RCC 7860 (cell line): ENCODE measurements at regions not wholly inside any gene's neighbourhood (a gene's known extent, or its start where the extent isn't known, plus 50 kb on each side); places are given as distances from the start of the nearest gene placed in this dataset.

ENCODE experiments used
- DNase-seq: peaks from one replicate; pipeline ENCODE4 v3.0.0-alpha.2; 2015; ENCODE audit warnings: low spot score
- FAIRE-seq: peaks from 2 replicates; lab custom pipeline; 2012; peaks lifted over from hg19 to GRCh38; lab: Jason Lieb, UNC

DNA sequence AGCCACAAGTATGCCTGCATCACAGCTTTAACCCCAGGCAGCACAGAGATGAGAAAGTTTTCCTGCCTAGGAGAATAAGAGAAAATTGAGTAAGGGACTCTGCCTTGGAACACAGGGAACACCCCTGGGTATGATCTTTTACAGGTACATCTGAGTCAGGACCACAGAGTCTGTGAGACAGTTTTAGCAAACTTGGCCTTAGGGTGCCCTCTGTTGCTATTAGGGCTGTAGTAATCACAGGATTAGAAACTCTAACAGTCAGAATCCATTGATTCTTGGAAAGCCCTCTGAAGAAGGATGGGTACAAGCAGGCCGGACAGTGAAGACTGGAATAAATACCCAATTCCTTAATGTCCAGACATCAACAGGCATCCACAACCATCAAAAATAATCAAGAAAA, 989.5 kb upstream of the CDH9 start:
- FAIRE-seq (no peak), DNase-seq (no peak)

DNA sequence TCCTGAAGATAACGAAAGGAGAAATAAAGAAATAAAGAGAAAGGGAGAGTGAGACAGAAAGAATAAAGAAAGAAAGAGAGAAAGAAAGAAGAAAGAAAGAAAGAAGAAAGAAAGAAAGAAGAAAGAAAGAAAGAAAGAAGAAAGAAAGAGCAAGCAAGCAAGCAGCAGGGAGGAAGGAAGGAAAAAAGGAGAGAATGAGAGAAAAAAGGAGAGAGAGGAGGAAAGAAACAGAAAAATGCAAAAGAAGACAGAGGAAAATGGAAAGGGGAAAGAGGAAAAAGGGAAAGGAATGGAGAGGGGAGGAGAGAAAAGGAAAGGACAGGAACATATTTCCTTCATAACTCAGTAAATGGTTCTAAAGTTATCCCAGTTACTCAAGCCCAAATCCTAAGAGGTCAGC, 978.8 kb upstream of the CDH9 start:
- FAIRE-seq (no peak), DNase-seq (no peak)

DNA sequence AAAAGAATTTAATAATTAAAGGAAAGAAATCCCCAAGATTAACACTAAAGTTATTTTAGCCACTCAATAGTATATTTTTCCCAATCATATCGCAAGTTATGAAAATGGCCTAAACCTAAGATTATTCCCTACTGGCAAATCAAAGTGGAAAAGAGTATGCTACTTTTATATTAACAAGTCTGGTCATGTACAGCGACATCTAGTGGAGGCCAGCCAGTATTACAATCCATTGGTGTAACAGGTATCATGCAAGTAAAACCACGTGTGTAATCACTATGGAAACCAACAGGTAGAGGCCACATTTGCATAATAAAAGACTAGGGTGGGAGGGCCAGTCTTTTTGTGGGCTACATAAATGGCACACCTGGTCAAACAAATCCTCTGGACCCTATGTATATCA, 976.4 kb upstream of the CDH9 start:
- DNase-seq (peak; percentile 29), FAIRE-seq (no peak)

DNA sequence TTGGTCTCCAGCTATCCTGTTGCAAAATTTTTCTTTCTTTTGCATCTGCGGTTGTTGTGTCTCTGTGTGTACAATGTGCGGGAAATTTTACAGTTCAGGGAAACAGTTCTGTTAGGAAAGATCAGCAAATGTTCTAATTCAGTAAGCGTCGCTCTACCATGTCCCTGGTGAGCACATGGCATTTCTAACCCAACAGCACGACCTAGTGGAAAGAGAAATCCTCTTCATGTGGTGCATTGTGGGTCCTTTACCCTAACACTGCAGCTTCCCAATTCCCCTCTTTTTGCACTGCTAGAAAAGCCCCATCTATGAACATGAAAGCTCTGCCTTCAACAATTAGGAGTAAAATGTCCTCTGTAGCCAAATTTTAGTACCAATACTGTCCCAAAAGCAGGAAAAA, 974.2 kb upstream of the CDH9 start:
- DNase-seq (no peak), FAIRE-seq (no peak)

DNA sequence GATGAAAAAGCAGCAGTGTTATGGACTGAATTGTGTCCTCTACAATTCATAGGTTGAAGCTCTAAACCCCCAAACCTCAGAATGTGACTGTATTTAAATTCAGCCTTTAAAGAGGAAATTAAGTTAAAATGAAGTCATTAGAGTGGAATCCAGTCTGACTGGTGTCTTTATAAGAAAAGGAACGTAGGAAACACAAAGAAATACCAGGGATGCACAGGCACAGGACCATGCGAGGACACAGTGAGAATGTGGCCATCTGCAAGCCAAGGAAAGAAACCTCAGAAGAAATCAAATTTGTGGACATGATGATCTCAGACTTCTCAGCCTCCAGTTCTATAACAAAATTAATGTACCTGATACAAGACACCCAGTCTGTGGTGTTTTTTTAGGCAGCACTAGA, 971.2 kb upstream of the CDH9 start:
- FAIRE-seq: no peak
- no peak for DNase-seq

DNA sequence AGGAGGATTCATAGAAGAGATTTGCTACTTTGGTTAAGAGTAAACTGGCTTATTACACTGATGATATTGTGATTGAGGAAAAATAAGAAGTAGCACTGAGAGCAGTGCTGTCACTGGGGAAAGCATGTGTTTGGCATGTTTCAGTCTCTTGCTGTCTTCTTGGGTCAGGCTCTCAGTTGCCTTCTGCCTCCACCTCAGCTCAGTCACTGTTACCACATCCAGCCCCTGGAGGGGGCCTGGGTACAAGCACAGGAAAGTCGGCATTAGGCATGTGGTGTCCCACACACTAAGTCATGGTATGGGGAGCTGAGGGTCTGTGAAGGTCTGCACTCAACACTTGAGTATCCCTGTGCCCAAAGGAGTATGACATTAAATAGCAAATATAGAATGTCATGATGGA, 958.3 kb upstream of the CDH9 start:
- DNase-seq: no peak
- FAIRE-seq: no peak

DNA sequence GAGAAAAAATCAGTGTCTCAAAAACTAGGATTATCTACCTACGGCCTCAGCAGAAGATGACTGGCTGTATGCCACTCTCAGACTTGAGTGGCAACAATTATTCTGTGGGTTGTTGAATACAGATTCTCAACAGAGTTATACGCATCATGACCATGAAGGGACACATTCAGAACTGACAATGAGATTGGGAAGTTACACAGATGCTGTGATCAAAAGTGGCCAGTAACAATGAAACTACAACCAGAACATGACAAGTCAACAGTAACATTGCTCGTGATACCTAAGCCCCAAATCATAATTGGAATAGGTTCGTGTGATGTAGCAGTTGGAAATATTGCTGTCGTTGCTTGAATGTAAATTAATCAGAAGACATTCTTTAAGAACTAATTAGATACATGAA, 957.5 kb upstream of the CDH9 start:
- no peak for FAIRE-seq
- no peak for DNase-seq

DNA sequence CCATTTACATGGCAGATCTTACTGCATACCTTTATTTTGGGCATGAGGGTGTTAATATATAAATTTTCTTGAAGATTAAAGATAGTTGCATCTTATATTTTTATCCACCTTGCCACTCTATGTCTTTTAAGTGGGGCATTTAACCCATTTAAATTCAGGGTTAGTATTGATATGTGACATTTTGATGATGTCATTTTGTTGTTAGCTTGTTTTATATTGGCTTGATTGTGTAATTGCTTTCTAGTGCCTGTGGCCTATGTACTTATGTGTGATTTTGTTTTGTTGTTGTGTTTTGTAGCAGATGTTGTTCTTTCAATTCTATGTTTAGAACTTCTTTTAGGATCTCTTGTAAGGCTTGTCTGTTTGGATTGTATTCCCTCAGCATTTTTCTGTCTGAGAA, 939.9 kb upstream of the CDH9 start:
- FAIRE-seq (no peak), DNase-seq (no peak)

DNA sequence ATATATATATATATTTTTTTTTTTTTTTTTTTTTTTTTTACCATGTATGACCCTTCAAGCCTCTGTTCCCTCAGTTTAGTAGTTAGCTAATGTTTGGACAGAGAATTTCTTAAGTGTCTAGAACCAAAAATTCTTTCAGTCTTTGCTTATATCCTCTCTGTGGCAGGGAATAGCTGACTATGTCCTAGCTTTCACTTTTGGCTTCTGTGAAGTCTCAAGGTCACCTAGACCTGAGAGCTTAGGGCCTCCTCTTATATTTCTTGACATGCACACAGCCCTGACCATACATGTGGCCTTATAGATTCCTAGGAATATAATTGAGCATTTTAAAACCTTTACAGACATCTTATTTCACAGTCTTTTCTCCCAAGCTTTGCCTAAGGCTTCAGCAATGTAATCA, 930.8 kb upstream of the CDH9 start:
- DNase-seq: no peak
- no peak for FAIRE-seq

DNA sequence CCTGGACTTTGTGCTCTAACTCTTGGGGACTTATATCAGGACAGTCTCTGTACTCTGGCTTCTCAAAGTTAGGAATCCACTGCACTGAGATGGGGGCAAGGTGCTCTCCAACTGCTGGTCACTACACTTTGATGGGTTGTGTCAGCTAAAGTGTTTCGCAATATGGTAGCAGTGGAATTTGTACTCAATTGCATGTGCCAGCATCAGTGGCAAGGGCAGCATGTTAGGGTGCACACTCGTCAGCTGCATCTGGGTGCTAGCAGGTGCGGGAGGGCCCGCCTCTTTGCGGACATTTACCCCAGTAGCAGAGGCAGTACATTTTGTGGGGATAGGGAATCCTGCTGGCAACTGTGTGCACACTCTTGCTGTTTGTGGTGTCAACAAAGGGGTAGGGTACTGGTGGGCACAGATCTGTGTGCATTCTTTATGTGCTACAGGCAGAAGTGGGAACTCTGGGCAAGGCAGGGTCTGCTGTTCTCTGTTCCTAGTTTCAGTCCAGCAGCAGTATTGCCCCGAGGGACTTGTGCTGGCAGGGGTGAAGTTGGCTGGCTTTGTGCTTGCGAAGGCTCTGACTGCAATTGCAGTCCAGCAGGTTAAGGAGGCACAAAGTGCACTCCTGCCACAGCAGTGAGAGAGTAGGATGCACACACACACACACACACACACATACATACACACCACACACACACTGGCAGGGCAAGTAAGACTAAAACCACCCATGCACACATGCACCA, 924.8 kb upstream of the CDH9 start:
- FAIRE-seq: no peak

DNA sequence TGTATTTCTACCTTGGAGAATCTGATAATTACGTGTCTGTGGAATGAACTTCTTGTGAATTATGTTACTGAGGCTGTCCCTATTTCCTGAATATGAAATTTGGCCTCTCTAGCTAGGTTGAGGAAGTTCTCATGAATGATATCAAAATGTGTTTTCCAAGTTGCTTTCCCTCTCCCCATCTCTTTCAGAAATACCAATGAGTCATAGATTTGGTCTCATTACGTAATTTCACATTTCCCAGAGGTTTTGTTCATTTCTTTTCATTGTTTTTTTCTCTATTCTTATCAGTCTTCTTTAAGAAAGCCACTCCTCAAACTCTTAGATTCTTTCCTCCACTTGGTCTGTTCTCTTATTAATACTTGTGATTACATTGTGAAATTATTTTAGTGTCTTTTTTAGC, 923.8 kb upstream of the CDH9 start:
- DNase-seq: no peak
- no peak for FAIRE-seq

More for the DNA sequence above, 924.8 kb upstream of the CDH9 start:
- no peak for DNase-seq

DNA sequence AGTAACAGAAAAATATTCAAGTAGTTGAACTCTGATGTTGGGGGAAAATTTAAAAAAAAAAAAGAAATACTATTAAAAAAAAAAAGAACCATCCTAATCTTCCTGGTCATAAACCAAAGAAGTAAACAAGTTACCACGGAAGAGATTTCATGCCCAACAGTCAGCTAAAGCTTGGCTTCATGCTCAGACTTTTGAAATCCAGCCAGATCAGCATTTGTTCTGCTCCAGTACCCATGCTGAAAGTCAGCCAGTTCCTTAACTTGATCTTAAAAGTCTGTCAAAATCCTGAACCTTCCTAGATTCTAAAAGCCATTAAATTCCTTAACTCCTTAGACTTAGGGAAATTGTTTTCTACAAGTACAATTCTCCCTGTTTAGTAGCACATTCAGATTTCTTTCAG, 908.7 kb upstream of the CDH9 start:
- DNase-seq (peak; percentile 42), FAIRE-seq (peak; percentile 95)

DNA sequence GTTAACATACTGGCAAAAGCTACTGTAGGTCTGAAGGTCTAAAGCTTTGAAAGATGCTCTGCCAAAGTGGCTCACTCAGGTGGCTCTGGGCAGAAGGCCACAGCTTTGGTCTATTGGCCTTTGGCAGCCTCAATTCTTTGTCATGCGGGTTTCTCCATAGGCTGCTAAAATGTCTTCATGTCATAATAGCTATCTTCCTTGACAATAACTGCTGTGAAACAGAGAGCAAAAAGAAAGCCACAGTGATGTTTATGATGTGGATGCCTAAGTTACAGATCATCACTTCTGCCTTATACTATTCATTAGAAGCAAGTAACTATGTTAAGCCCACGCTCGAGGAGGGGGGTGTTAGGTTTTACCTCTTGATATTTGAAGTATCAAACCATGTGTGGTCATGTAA, 906.1 kb upstream of the CDH9 start:
- FAIRE-seq (no peak), DNase-seq (no peak)

DNA sequence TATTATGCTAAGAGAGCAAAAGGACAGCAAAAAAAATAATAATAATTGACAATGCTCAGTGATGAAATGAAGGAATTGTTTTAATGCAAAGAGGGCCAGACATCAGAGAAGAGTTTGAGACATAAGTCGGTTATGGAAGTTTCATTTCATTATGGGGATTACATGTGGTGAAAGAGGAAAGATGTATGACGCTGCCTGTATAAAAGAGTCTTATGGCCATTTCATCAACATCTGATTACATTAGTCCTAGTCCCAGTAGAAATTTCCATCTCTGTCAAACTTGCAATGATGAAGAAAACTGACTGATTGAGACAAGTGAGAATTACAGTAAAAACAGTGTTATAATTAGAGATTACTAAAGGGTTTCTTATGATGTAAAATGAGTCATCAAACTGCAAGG, 900.6 kb upstream of the CDH9 start:
- FAIRE-seq: no peak
- DNase-seq: no peak

DNA sequence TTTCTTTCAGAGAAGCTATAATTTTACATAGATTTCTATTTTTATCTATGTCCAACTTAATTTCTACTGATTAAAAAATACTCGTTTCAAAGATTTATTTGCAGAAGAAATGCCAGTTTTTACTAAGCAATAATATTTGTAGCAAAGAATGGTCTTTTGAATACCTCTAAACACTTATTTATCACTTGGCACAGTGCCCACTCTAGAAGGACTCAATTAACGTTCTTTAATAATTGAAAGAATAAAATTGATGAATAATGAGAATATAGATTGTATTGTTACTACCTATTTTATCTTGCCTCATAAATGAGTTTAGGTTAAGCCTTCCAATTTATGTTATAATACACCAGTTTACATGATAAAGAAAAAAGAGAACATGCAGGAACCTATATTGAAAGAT, 889.7 kb upstream of the CDH9 start:
- DNase-seq: no peak
- no peak for FAIRE-seq

DNA sequence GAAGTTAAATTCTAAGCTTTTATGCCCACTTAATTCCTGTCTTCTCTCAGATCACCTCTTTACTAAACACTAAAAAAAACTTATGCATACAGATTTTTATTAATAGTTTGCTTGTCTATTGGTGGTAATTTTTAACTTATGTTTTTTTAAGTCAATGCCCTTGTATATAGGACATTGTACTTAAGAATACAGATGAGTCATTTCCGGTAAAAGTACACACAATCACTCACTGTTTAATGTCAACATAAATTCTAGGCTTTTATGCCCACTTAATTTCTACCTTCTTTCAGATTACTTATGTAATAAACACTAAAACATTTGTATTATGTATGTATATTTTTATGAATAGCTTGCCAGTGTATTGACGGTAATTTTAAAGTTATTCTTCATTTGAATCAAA, 872.8 kb upstream of the CDH9 start:
- FAIRE-seq (no peak), DNase-seq (no peak)

DNA sequence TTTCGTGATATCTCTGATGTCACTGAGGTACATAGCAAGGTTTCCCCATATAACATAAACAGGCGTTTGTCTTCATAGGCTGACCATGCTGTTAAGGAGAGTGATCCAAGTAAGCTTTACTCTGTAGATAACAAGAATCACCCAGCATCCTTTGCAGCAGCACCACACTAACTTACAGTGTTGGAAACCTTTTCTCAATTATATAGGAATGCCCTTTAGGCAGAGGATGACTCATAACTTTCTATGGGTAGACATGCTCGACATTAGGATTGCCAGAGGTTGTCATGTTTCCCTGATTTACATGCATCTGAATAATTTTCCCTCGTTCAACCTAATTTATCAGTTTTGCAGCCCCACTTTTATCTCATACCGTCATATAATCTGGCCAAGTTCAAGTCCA, 870.0 kb upstream of the CDH9 start:
- DNase-seq (no peak), FAIRE-seq (no peak)

DNA sequence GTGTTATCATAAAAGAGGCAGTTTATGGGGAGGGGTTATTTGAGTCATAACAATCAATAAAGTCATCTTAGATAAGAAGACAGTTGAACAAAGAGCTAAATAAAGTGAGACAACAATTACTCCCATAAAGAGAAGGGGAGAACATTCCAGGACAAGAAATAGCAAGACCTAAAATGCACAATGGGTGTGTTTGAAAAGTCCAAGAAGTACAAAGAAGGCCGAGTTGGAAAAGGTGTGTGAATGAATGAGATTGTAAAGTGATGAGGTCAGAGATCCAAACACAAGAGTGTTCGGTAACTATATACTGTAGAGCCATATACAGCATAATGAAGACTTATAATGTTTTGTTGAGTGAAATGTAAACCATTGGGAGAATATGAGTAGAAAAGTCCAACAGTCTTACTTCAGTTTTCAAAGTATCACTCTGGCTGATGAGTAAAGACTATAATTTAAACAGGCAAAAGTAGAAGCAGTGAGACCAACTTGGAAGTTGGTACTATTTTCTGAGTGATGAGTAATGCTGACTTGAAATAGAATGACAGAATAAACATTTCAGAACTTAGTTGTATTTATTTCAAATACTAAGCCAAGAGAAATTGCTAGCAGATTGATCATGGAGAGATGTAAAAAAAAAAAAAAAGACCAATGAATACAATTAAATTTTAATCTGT, 868.7 kb upstream of the CDH9 start:
- no peak for FAIRE-seq
- DNase-seq: no peak

DNA sequence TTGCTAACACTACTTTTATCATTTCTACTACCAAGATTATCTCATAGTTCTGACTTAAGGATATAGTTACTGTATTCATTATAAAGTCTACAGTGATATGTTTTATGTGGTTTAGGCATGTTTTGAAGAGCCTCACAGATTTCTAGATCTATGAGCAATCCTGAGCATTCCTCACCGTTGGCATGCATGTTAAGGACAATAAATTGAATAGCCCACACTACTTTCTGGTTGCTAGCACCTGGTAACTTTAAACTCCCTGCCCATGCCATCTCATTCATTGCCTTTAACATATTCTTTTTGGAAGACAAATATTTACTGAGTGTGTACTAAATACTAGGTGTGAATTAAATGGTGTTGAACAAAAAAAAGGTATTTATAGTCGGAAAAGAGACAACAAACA, 868.1 kb upstream of the CDH9 start:
- no peak for DNase-seq
- no peak for FAIRE-seq

DNA sequence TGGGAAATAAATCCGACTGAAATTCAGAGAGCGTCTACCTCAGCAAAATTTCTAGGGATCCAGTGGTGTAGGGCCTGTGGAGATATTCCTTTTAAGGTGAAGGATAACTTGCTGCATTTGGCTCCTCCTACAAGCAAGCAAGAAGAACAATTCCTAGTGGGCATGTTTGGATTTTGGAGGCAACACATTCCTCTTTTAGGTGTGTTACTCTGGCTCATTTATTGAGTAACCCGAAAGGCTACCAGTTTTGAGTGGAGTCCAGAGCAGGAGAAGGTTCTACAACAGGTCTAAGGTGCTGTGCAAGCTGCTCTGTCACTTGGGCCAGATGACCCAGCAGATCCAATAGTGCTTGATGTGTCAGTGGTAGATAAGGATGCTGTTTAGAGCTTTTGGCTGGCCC, 862.4 kb upstream of the CDH9 start:
- FAIRE-seq: no peak

DNA sequence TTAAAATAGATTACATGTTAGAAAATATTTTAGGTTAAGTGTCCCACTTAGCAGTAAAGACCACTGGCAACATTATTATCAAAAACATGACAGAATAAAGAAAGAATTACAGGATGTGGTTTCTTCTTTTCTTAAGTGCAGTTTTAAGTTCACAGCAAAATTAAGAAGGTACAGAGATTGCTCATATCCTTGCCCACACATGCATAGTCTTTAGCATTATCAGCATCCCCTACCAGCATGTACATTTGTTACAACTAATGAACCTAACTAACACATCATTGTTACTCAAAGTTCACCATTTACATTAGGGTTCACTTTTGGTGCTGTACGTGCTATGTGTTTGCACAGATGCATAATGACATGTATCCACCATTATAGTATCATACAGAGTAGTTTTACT, 837.7 kb upstream of the CDH9 start:
- FAIRE-seq (no peak), DNase-seq (no peak)

More for the DNA sequence above, 862.4 kb upstream of the CDH9 start:
- DNase-seq: no peak

DNA sequence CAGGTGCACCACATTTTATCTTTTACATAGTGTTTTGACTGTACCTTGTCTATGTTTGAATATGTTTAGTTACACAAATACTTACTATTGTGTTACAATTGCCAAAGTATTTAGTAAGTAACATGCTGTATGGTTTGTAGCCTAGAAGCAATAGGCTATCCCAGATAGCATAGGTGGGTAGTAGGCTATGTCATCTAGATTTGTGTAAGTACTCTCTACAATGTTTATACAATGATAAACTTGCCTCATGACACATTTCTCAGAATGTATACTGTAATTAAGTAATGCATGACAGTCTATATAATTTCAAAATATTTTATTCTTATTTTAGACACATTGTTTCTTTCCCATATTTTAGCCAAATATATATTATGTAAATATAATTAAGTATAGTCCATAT, 836.8 kb upstream of the CDH9 start:
- DNase-seq: no peak
- no peak for FAIRE-seq

DNA sequence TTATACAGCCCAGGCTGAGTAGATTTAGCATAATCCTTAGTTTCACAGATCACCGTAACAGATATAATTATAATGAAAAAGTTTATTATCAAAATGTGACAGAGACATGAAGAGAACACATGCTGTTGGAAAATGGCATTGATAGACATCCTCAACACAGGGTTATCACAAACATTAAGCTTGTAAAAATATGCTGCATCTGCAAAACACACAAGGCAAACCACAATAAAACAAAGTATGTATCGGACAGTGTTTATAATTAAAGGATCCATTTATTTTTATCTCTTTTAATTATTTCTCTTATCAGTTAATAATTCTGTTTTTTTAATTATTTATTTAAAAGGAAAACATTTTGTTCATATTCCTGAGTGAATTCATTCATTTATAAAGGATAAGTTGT, 829.9 kb upstream of the CDH9 start:
- FAIRE-seq (peak; percentile 75), DNase-seq (no peak)
